A673 (cell line): ENCODE measurements at regions not wholly inside any gene's neighbourhood (a gene's known extent, or its start where the extent isn't known, plus 50 kb on each side); places are given as distances from the start of the nearest gene placed in this dataset.
"Not testable (repeated sequence)": the region's sequence is repeated elsewhere in the genome, so short reads cannot be mapped to it uniquely, and the experiment has no call there.

Experiments used
- BruUV-seq: library from RNA; stranded (reverse); fragments of 400-500 nt; replicated peaks from 2 replicates; lab custom pipeline; 2021; lab: Mats Ljungman, UMichigan
- CTCF ChIA-PET: fragments of 300-600 bp; sonication (Branson Sonifier 250); formaldehyde crosslinking; loops from one replicate; lab custom pipeline; 2022; ENCODE audit warnings: antibody characterized with exemption; lab: Charles Lee
- POLR2A ChIA-PET: fragments of 300-600 bp; sonication (Branson Sonifier 250); formaldehyde crosslinking; loops from one replicate; lab custom pipeline; 2022; ENCODE audit warnings: antibody characterized with exemption; ENCODE audit not compliant: low non-redundant PET; lab: Charles Lee
- DNase-seq: peaks from one replicate; pipeline ENCODE4 v3.0.0-alpha.2; 2015; ENCODE audit warnings: low spot score
- H3K27ac ChIP-seq: fragments of 200-600 bp; sonication (generic); 2 replicates; pipeline ENCODE4 v1.5.1; 2016; ENCODE audit warnings: mixed run types, low read depth, mild to moderate bottlenecking, mixed read lengths, antibody characterized with exemption, low read length; ENCODE audit not compliant: poor library complexity, severe bottlenecking
- H3K27me3 ChIP-seq: fragments of 200-600 bp; sonication (generic); replicated peaks from 2 replicates; pipeline ENCODE4 v1.6.1; 2017; ENCODE audit warnings: mixed run types, low read depth, mild to moderate bottlenecking, mixed read lengths, antibody characterized with exemption, low read length; ENCODE audit not compliant: insufficient read depth, poor library complexity
- H3K36me3 ChIP-seq: fragments of 200-600 bp; sonication (generic); 2 replicates; pipeline ENCODE4 v1.6.1; 2016; ENCODE audit warnings: mixed run types, mild to moderate bottlenecking, mixed read lengths, antibody characterized with exemption, low read length; ENCODE audit not compliant: insufficient read depth, poor library complexity, severe bottlenecking
- H3K4me1 ChIP-seq: fragments of 200-600 bp; sonication (generic); 2 replicates; pipeline ENCODE4 v1.6.1; 2017; ENCODE audit warnings: mixed run types, mild to moderate bottlenecking, mixed read lengths, antibody characterized with exemption, low read length; ENCODE audit not compliant: insufficient read depth, poor library complexity, severe bottlenecking
- H3K4me3 ChIP-seq: fragments of 200-600 bp; sonication (generic); 2 replicates; pipeline ENCODE4 v1.5.1; 2016; ENCODE audit warnings: low read depth, mixed run types, mild to moderate bottlenecking, mixed read lengths, low read length; ENCODE audit not compliant: poor library complexity, severe bottlenecking
- H3K9me3 ChIP-seq: fragments of 200-600 bp; sonication (generic); 2 replicates; pipeline ENCODE4 v1.6.1; 2016; ENCODE audit warnings: mixed run types, low read depth, mild to moderate bottlenecking, mixed read lengths, antibody characterized with exemption, low read length; ENCODE audit not compliant: poor library complexity, severe bottlenecking
- CTCF ChIP-seq: fragments of 300-800, 200-600 bp; sonication (generic); conservative IDR thresholded peaks from 2 replicates; pipeline ENCODE4 v1.5.1; 2017; ENCODE audit warnings: low read depth, mild to moderate bottlenecking, antibody characterized with exemption, low read length, moderate library complexity, mixed read lengths
- EZH2 ChIP-seq: fragments of 200-600 bp; sonication (generic); IDR thresholded peaks from 2 replicates; pipeline ENCODE4 v1.6.1; 2017; ENCODE audit warnings: borderline replicate concordance, low read depth, mild to moderate bottlenecking, mixed read lengths, antibody characterized with exemption, low read length; ENCODE audit not compliant: poor library complexity, severe bottlenecking
- intact Hi-C: fragments of 100-400 bp; cut with micrococcal nuclease; formaldehyde crosslinking; loops from one replicate; pipeline ENCODE4 v1.10.0; 2022; ENCODE audit not compliant: unreplicated experiment

DNA sequence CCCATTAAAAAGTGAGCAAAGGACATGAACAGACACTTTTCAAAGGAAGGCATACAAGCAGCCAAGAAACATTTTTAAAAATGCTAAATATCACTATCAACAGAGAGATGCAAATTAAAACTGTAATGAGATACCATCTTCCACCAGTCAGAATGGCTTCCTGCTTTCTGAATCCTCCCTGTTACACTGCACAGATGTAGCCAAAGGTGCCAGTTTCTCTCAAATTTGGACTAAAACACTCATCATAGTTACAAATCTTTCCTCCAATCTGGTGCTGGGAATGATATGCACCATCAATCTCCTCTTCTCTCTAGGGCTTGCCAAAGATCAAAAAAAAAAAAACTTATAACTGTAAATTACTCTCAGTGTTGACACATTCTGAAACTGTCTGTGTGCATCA, 311.8 kb upstream of the CLEC14A start:
- CTCF ChIA-PET: no interaction called here
- no TSS peak for BruUV-seq
- peaks cover 11% of the 10 kb centered on the region for H3K4me1 ChIP-seq
- intact Hi-C loops: no loop called here
- peaks cover 28% of the 10 kb centered on the region for H3K9me3 ChIP-seq
- H3K27ac ChIP-seq: no peak overlapping the region
- no peak overlapping the region for H3K4me3 ChIP-seq
- no peaks in the 10 kb centered on the region for H3K36me3 ChIP-seq
- no peak for TF ChIP-seq EZH2
- no peak for TF ChIP-seq CTCF
- H3K27me3 ChIP-seq: no peaks in the 10 kb centered on the region
- POLR2A ChIA-PET: no interaction called here
- no peak for DNase-seq

GRCh38 chr14:38561657-38562056, 305.8 kb upstream of the CLEC14A start:
- H3K4me3 ChIP-seq: no peak overlapping the region
- intact Hi-C loops: no loop called here
- H3K4me1 ChIP-seq: peaks cover 7% of the 10 kb centered on the region
- H3K36me3 ChIP-seq: no peaks in the 10 kb centered on the region
- POLR2A ChIA-PET: no interaction called here
- TF ChIP-seq CTCF (no peak), EZH2 (no peak)
- H3K9me3 ChIP-seq: peaks cover 37% of the 10 kb centered on the region
- H3K27me3 ChIP-seq: no peaks in the 10 kb centered on the region
- CTCF ChIA-PET: no interaction called here
- no peak overlapping the region for H3K27ac ChIP-seq
- DNase-seq: no peak
- no TSS peak for BruUV-seq

DNA sequence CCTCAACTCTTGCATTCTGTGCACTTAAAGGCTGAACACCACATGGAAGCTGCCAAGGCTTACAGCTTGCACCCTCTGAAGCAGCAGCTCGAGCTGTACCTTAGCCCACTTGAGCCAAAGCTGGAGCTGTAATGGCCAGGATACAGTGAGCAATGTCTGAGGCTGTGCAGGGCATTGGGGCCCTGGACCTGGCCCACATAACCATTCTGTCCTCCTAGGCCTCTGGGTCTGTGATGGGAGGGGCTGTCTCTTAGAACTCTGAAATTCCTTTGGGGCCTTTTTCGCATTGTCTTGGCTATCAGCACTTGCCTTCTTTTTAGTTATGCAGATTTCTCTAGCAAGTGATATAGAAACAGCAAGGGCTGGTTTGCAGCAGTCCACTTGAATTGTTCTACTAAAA, 303.8 kb upstream of the CLEC14A start:
- intact Hi-C loops: no loop called here
- no peaks in the 10 kb centered on the region for H3K27me3 ChIP-seq
- POLR2A ChIA-PET: no interaction called here
- no TSS peak for BruUV-seq
- no peak overlapping the region for H3K27ac ChIP-seq
- H3K36me3 ChIP-seq: no peaks in the 10 kb centered on the region
- peaks cover 37% of the 10 kb centered on the region for H3K9me3 ChIP-seq
- H3K4me3 ChIP-seq: no peak overlapping the region
- DNase-seq: no peak
- CTCF ChIA-PET: no interaction called here
- no peak for TF ChIP-seq CTCF
- TF ChIP-seq EZH2: no peak
- H3K4me1 ChIP-seq: peaks cover 27% of the 10 kb centered on the region

GRCh38 chr14:38557391-38557790, 301.5 kb upstream of the CLEC14A start:
- DNase-seq, intact Hi-C loops, H3K27me3 ChIP-seq, CTCF ChIA-PET, H3K36me3 ChIP-seq, H3K4me3 ChIP-seq, BruUV-seq, POLR2A ChIA-PET: not testable (repeated sequence)
- Histone ChIP-seq H3K9me3 (peaks cover 22% of the 10 kb centered on the region), H3K4me1 (peaks cover 49% of the 10 kb centered on the region), H3K27ac (peak overlapping the region; percentile 80)
